Adipose tissue (tissue), 3 donors: ENCODE measurements at regions not wholly inside any gene's neighbourhood (a gene's known extent, or its start where the extent isn't known, plus 50 kb on each side); places are given as distances from the start of the nearest gene placed in this dataset.
"Not testable (repeated sequence)": the region's sequence is repeated elsewhere in the genome, so short reads cannot be mapped to it uniquely, and the experiment has no call there.

ENCODE experiments used
- H3K27ac ChIP-seq: one replicate; pipeline ENCODE4 v1.5.1; 2013; ENCODE audit warnings: low read depth, low read length
- WGBS, 3 donors: extraction: QIAGEN DNeasy Blood & Tissue Kit; methylation state at CpG; one replicate each; pipeline ENCODE4 v1.1.7; 2013; 5-methylcytosine and 5-hydroxymethylcytosine counted together
- donor health status: healthy with polysubstance abuse.
- donor health status: Bipolar disorder and iron deficiency.
- donor health status: healthy.

DNA sequence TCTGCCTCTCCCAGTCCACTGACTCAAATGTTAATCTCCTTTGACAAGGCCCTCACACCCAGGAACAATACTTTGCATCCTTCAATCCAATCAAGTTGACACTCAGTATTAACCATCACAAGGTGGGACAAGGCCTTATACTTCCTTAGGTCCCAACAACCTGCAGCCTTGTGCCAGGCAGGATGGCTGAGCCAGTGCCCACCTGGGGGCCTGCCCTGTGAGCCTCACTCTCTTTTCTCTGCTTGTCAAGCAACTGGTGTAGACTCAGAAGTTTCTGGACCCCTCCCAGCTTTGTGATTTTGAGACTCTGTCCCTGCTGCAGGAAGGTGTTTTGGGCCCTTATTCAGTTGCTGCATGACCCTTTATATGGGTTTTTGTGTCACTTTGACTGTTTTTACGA, 310.0 kb upstream of the C1orf174 start:
- 40 to 81% (median 80%) methylated on average over 1 of the region's 1 CpG for WGBS, 3 donors
- H3K27ac ChIP-seq: no peak overlapping the region

GRCh38 chr1:4212796-4213195, 312.7 kb upstream of the C1orf174 start:
- WGBS, 3 donors: 83 to 87% (median 85%) methylated on average over 5 of the region's 5 CpGs

DNA sequence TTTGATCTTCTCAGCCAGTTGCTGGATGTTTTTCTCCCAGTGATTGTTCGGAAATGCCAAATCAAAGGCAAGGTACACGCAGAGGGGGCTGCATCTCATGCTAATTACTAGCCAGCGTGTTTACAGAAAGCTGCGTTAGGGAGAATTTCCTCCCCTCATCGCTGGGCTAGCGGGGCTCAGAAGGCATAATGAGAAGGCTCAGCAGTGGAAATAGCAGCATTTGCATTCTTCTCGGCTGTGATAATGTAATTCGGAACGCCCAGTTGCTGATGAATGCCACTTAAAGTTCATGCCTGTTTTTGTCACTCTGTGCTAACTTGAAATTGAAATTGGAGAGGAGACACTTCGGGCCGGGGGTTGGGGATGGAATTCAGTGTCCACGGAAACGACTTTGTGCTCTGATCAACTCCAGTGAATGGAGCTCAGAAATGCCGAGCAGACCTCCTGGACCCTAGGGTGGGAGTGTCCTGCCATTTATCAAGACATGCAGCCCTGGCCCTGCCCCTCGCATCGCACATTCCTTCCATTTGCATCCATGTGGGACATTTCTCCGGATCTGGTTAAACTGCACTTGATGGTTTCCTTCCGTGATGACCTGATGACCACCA, 313.4 kb upstream of the C1orf174 start:
- 32 to 50% (median 37%) methylated on average over 18 of the region's 18 CpGs for WGBS, 3 donors
- no peak overlapping the region for H3K27ac ChIP-seq

More at GRCh38 chr1:4212796-4213195, 312.7 kb upstream of the C1orf174 start:
- no peak overlapping the region for H3K27ac ChIP-seq

GRCh38 chr1:4214826-4215225, 314.8 kb upstream of the C1orf174 start:
- 83 to 88% (median 87%) methylated on average over 12 of the region's 12 CpGs for WGBS, 3 donors
- no peak overlapping the region for H3K27ac ChIP-seq

DNA sequence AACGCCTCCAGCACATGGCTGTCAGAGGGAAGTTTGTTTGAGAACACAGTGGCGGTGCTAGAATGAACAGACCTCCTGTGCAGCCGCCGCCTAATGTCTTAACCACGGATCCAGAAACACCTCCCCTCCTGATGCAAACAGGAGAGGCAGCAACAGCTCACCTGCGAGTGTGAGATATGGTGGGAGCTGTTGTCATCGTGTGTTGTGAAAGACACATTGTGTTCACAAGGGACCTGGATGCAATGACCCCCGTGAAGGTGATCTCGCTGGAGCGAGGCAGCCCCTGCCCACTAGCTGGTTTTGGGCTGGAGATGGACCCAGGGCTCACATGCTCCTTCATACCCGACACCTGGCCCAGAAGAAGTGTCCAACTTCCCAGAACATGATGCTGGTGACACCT, 315.3 kb upstream of the C1orf174 start:
- H3K27ac ChIP-seq: no peak overlapping the region
- 76 to 86% (median 83%) methylated on average over 11 of the region's 11 CpGs for WGBS, 3 donors

GRCh38 chr1:4216231-4216630, 316.2 kb upstream of the C1orf174 start:
- no peak overlapping the region for H3K27ac ChIP-seq

- WGBS, 3 donors: 87 to 91% (median 88%) methylated on average over 10 of the region's 10 CpGs
- no peak overlapping the region for H3K27ac ChIP-seq
These were observed 318.5 kb upstream of the C1orf174 start for GRCh38 chr1:4218619-4219018.

- 80 to 85% (median 82%) methylated on average over 11 of the region's 11 CpGs for WGBS, 3 donors
- no peak overlapping the region for H3K27ac ChIP-seq
These were observed 319.0 kb upstream of the C1orf174 start for GRCh38 chr1:4219111-4219510.

- WGBS, 3 donors: 57 to 80% (median 77%) methylated on average over 5 of the region's 5 CpGs
- H3K27ac ChIP-seq: no peak overlapping the region
These were observed 319.8 kb upstream of the C1orf174 start for GRCh38 chr1:4219826-4220225.

- no peak overlapping the region for H3K27ac ChIP-seq
- 71 to 79% (median 74%) methylated on average over 9 of the region's 9 CpGs for WGBS, 3 donors
These were observed 320.3 kb upstream of the C1orf174 start for GRCh38 chr1:4220362-4220761.

- no peak overlapping the region for H3K27ac ChIP-seq
- WGBS, 3 donors: 62 to 89% (median 85%) methylated on average over 4 of the region's 4 CpGs
These were observed 321.0 kb upstream of the C1orf174 start for GRCh38 chr1:4221107-4221506.

DNA sequence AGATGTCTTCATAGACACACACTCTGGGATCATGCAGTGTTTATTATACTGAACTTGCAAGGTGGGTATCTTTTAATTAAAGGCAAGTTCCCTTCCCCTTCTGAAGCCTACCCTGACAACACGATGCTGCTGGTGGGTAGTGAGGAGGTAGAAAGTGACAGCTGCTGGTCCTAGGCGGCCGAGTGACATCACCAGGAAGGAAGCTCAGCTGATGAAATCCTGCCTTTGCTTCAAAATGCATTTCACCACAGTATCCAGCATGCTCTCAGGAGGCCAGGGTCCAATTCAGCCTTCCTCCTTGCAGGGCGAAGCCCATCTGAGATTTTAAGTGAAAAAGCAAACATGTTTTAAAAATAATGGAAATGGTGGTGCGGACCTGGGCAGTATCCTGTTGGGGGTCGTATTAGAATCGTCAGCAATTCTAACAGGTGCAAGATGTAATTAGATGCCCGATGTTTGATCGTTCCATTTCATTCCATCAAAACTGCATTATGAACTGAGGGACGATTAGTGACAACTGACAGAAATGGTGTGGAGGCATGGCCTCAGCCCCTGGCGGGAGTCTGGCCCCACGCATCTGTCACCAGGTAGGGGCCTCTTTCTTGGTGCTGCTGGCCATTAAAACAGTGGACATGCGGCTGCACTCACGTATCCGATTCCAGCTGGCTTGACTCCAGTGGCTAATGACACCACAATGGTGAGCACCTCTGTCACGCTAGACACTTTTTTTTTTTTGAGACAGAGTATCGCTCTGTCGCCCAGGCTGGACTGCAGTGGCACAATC, 324.8 kb upstream of the C1orf174 start:
- WGBS, 3 donors: 73 to 76% (median 74%) methylated on average over 18 of the region's 18 CpGs
- H3K27ac ChIP-seq: no peak overlapping the region

DNA sequence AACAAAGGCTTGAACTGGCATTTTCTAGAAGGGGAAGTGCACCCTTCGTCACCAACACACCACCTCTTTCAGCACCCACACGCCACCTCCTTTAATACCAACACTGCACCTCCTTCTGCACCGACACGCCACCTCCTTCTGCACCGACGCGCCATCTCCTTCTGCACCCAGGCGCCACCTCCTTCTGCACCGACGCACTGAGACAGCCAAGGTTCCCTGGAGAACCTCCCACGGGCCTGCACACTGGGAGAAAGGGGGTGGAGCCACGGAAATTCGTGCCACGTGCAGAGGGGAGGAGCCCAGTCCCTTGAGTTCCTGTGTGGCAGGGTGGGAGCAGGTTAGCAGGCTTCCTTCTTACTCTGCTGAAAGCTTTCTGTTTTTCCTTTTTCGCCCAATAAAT, 327.9 kb upstream of the C1orf174 start:
- no peak overlapping the region for H3K27ac ChIP-seq
- WGBS, 3 donors: 66 to 75% (median 75%) methylated on average over 15 of the region's 15 CpGs

- WGBS, 3 donors: 57 to 80% (median 79%) methylated on average over 4 of the region's 4 CpGs
These were observed 353.9 kb upstream of the C1orf174 start for GRCh38 chr1:4253935-4254334.

GRCh38 chr1:4256351-4256750, 356.3 kb upstream of the C1orf174 start:
- WGBS, 3 donors: 53 to 72% (median 72%) methylated on average over 4 of the region's 4 CpGs
- no peak overlapping the region for H3K27ac ChIP-seq

More at GRCh38 chr1:4253935-4254334, 353.9 kb upstream of the C1orf174 start:
- no peak overlapping the region for H3K27ac ChIP-seq

DNA sequence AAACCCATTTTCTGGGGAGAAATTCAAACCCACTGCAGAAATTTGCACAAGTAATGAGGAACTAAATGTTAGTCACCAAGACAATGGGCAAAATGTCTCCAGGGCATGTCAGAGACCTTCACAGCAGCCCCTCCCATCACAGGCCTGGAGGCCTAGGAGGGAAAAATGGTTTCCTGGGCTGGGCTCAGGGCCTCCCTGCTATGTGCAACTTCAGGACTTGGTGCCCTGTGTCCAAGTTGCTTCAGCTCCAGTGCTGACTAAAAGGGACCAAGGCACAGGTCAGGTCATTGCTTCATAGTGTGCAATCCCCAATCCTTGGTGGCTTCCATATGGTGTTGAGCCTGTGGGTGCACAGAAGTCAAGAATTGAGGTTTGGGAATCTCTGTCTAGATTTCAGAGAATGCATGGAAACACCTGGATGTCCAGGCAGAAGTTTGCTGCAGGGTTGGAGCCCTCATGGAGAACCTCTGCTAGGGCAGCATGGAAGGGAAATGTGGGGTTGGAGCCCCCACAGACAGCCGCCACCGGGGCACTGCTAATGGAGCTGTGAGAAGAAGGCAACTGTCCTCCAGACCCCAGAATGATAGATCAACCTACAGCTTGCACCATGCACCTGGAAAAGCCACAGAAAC, 358.2 kb upstream of the C1orf174 start:
- WGBS, 3 donors: 79 to 93% (median 89%) methylated on average over 2 of the region's 2 CpGs

GRCh38 chr1:4261327-4261726, 361.3 kb upstream of the C1orf174 start:
- no peak overlapping the region for H3K27ac ChIP-seq
- 76 to 83% (median 78%) methylated on average over 2 of the region's 2 CpGs for WGBS, 3 donors

More for the DNA sequence above, 358.2 kb upstream of the C1orf174 start:
- not testable (repeated sequence) for H3K27ac ChIP-seq

- 81 to 92% (median 87%) methylated on average over 2 of the region's 2 CpGs for WGBS, 3 donors
These were observed 362.6 kb upstream of the C1orf174 start for GRCh38 chr1:4262665-4263064.

DNA sequence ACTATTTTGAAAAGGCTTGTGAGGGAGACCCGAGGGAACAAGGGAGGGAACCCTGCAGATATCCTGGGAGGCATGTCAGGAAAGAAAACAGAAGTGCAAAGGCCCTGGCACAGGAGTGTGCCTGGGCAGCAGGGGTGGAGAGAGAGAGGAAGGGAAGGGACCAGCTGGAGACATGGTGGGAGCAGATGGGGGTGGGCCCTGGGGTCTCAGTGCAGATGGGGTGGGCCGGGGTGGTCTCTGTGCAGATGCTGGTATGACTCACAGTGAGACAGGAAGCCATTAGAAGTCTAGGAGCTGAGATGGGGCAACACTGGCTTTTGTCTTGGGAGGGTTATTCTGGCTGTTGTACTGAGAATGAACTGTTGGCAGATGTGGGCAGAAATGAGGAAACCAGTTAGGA, 363.6 kb upstream of the C1orf174 start:
- no peak overlapping the region for H3K27ac ChIP-seq
- WGBS, 3 donors: 45 to 69% (median 64%) methylated on average over 2 of the region's 2 CpGs

More at GRCh38 chr1:4262665-4263064, 362.6 kb upstream of the C1orf174 start:
- H3K27ac ChIP-seq: no peak overlapping the region
